ENCODE measurements at regions not wholly inside any gene's neighbourhood (a gene's known extent, or its start where the extent isn't known, plus 50 kb on each side); places are given as distances from the start of the nearest gene placed in this dataset.
"Not testable (repeated sequence)": the region's sequence is repeated elsewhere in the genome, so short reads cannot be mapped to it uniquely, and the experiment has no call there.

GRCh38 chr1:849873-850272 is 73.8 kb upstream of the SAMD11 start:
- not testable (repeated sequence) for TF ChIP-seq GABPB1 (CRISPR knock-in tag; IDR thresholded peaks at IDR 0.05); NR3C1 (CRISPR knock-in tag; conservative IDR thresholded peaks at IDR 0.05; ENCODE audit: low read depth)
- TF ChIP-seq, protein P1, sequence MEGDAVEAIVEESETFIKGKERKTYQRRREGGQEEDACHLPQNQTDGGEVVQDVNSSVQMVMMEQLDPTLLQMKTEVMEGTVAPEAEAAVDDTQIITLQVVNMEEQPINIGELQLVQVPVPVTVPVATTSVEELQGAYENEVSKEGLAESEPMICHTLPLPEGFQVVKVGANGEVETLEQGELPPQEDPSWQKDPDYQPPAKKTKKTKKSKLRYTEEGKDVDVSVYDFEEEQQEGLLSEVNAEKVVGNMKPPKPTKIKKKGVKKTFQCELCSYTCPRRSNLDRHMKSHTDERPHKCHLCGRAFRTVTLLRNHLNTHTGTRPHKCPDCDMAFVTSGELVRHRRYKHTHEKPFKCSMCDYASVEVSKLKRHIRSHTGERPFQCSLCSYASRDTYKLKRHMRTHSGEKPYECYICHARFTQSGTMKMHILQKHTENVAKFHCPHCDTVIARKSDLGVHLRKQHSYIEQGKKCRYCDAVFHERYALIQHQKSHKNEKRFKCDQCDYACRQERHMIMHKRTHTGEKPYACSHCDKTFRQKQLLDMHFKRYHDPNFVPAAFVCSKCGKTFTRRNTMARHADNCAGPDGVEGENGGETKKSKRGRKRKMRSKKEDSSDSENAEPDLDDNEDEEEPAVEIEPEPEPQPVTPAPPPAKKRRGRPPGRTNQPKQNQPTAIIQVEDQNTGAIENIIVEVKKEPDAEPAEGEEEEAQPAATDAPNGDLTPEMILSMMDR (IDR thresholded peaks at IDR 0.05) = not testable (repeated sequence)
- TF ChIP-seq, protein P2, sequence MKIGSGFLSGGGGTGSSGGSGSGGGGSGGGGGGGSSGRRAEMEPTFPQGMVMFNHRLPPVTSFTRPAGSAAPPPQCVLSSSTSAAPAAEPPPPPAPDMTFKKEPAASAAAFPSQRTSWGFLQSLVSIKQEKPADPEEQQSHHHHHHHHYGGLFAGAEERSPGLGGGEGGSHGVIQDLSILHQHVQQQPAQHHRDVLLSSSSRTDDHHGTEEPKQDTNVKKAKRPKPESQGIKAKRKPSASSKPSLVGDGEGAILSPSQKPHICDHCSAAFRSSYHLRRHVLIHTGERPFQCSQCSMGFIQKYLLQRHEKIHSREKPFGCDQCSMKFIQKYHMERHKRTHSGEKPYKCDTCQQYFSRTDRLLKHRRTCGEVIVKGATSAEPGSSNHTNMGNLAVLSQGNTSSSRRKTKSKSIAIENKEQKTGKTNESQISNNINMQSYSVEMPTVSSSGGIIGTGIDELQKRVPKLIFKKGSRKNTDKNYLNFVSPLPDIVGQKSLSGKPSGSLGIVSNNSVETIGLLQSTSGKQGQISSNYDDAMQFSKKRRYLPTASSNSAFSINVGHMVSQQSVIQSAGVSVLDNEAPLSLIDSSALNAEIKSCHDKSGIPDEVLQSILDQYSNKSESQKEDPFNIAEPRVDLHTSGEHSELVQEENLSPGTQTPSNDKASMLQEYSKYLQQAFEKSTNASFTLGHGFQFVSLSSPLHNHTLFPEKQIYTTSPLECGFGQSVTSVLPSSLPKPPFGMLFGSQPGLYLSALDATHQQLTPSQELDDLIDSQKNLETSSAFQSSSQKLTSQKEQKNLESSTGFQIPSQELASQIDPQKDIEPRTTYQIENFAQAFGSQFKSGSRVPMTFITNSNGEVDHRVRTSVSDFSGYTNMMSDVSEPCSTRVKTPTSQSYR (CRISPR knock-in tag; IDR thresholded peaks at IDR 0.05) = not testable (repeated sequence)
- TF ChIP-seq, protein P3, sequence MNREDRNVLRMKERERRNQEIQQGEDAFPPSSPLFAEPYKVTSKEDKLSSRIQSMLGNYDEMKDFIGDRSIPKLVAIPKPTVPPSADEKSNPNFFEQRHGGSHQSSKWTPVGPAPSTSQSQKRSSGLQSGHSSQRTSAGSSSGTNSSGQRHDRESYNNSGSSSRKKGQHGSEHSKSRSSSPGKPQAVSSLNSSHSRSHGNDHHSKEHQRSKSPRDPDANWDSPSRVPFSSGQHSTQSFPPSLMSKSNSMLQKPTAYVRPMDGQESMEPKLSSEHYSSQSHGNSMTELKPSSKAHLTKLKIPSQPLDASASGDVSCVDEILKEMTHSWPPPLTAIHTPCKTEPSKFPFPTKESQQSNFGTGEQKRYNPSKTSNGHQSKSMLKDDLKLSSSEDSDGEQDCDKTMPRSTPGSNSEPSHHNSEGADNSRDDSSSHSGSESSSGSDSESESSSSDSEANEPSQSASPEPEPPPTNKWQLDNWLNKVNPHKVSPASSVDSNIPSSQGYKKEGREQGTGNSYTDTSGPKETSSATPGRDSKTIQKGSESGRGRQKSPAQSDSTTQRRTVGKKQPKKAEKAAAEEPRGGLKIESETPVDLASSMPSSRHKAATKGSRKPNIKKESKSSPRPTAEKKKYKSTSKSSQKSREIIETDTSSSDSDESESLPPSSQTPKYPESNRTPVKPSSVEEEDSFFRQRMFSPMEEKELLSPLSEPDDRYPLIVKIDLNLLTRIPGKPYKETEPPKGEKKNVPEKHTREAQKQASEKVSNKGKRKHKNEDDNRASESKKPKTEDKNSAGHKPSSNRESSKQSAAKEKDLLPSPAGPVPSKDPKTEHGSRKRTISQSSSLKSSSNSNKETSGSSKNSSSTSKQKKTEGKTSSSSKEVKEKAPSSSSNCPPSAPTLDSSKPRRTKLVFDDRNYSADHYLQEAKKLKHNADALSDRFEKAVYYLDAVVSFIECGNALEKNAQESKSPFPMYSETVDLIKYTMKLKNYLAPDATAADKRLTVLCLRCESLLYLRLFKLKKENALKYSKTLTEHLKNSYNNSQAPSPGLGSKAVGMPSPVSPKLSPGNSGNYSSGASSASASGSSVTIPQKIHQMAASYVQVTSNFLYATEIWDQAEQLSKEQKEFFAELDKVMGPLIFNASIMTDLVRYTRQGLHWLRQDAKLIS (CRISPR knock-in tag; IDR thresholded peaks at IDR 0.05; ENCODE audit: borderline replicate concordance) = not testable (repeated sequence)
